SK-N-SH (cell line): ENCODE measurements at regions not wholly inside any gene's neighbourhood (a gene's known extent, or its start where the extent isn't known, plus 50 kb on each side); places are given as distances from the start of the nearest gene placed in this dataset.
A peak's percentile ranks its signal among the peaks of the same experiment; 100 is the strongest.

Source experiments
- CTCF ChIP-seq: fragments of 200-600 bp; sonication (generic); IDR thresholded peaks from 2 replicates; pipeline ENCODE4 v1.6.1; 2017; ENCODE audit warnings: antibody characterized with exemption, mild to moderate bottlenecking, moderate library complexity
- ELF1 ChIP-seq: IDR thresholded peaks from 2 replicates; pipeline ENCODE4 v1.4.0; 2012
- EZH2phosphoT487 ChIP-seq: fragments of 200-600 bp; sonication (generic); IDR thresholded peaks from 2 replicates; pipeline ENCODE4 v1.6.1; 2017; ENCODE audit warnings: low read depth, mixed run types, mild to moderate bottlenecking, antibody characterized with exemption, moderate library complexity, borderline replicate concordance
- FOSL2 ChIP-seq: IDR thresholded peaks from 2 replicates; pipeline ENCODE4 v1.4.0; 2012; ENCODE audit warnings: low read depth, mild to moderate bottlenecking, moderate library complexity, borderline replicate concordance
- FOXJ3 ChIP-seq: sonication (generic); formaldehyde crosslinking; IDR thresholded peaks from 2 replicates; pipeline ENCODE4 v1.5.1; 2020; ENCODE audit warnings: mild to moderate bottlenecking, missing genetic modification reagents
- GABPA ChIP-seq: IDR thresholded peaks from 2 replicates; pipeline ENCODE4 v1.4.0; 2012; ENCODE audit warnings: low read depth, mild to moderate bottlenecking
- GATA2 ChIP-seq: sonication (generic); formaldehyde crosslinking; IDR thresholded peaks from 2 replicates; pipeline ENCODE4 v1.5.0; 2020; ENCODE audit warnings: mild to moderate bottlenecking, missing genetic modification reagents
- JUND ChIP-seq: IDR thresholded peaks from 2 replicates; pipeline ENCODE4 v1.4.0; 2012
- MAX ChIP-seq: IDR thresholded peaks from 2 replicates; pipeline ENCODE4 v1.4.0; 2012; ENCODE audit warnings: low read depth
- MXI1 ChIP-seq: IDR thresholded peaks from 2 replicates; pipeline ENCODE4 v1.6.1; 2012; ENCODE audit warnings: mild to moderate bottlenecking, low read depth, low read length, improper control_type of control experiment
- NFIC ChIP-seq: IDR thresholded peaks from 2 replicates; pipeline ENCODE4 v1.4.0; 2012; ENCODE audit warnings: borderline replicate concordance
- NRF1 ChIP-seq: IDR thresholded peaks from 2 replicates; pipeline ENCODE4 v1.6.1; 2012; ENCODE audit warnings: low read depth, mild to moderate bottlenecking, low read length
- RAD21 ChIP-seq: IDR thresholded peaks from 2 replicates; pipeline ENCODE4 v1.6.1; 2012; ENCODE audit warnings: mild to moderate bottlenecking, low read length
- RCOR1 ChIP-seq: fragments of 150-350 bp; IDR thresholded peaks from 2 replicates; pipeline ENCODE4 v1.6.1; 2017; ENCODE audit warnings: antibody characterized with exemption, low read length
- RFX5 ChIP-seq: IDR thresholded peaks from 2 replicates; pipeline ENCODE4 v1.6.1; 2012; ENCODE audit warnings: mild to moderate bottlenecking, improper control_type of control experiment, low read length
- SIN3A ChIP-seq: IDR thresholded peaks from 2 replicates; pipeline ENCODE4 v1.6.1; 2012; ENCODE audit warnings: low read depth, mild to moderate bottlenecking, low read length, moderate library complexity, borderline replicate concordance
- TAF1 ChIP-seq: IDR thresholded peaks from 2 replicates; pipeline ENCODE4 v1.6.1; 2012; ENCODE audit warnings: low read depth, mild to moderate bottlenecking, low read length, moderate library complexity, borderline replicate concordance
- TCF12 ChIP-seq: IDR thresholded peaks from 2 replicates; pipeline ENCODE4 v1.4.0; 2012
- TEAD4 ChIP-seq: IDR thresholded peaks from 2 replicates; pipeline ENCODE4 v1.4.0; 2012; ENCODE audit warnings: mild to moderate bottlenecking, borderline replicate concordance; ENCODE audit not compliant: insufficient read depth
- USF1 ChIP-seq: IDR thresholded peaks from 2 replicates; pipeline ENCODE4 v1.4.0; 2012; ENCODE audit warnings: low read depth, borderline replicate concordance
- ZBTB33 ChIP-seq: IDR thresholded peaks from 2 replicates; pipeline ENCODE4 v1.4.0; 2012; ENCODE audit warnings: low read depth, borderline replicate concordance
- TF ChIP-seq, protein P1 (sequence below): IDR thresholded peaks from 2 replicates; pipeline ENCODE4 v1.6.1; 2012; ENCODE audit warnings: mild to moderate bottlenecking, low read depth, low read length, moderate library complexity

DNA sequence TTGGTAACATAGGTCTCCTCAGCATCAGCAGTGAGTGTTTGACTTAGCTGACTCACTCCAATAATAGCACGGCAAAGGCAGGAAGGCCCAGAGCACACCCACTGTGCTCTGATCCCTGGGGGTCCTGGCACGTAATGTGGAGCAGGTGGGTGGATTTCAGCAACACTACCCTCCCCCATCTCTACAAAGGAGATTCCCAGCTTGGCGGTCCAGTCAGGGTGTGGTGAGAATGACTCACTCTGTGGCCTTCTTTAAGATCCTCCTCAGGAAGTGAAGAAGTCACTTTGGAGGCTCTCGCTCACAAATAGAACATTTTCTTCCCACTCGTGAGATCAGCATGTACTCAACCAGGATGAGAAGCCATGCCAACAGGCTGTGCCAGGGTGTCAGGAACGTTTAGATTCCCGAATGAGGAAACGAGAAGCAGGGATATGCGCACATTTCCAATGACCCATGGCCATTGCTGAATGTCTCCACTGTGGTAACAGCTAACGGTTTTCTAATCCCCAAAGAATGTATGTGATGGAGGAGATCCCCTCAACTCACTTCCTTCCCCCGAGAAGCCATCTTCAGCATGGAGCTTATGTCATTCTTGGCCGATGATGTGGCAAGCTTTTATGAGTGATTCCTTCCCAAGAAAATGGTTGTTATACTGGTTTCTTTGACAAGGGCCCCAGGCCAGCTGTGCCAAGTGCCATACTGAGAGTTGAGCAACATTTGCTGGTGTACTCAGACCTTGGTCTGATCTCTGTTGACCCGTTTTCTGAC, 365.2 kb downstream of the C16orf95 start (continued):
- peak; percentile 76 for TF ChIP-seq ZBTB33
- peak; percentile 26; the same call in 1 of the 2 replicates for TF ChIP-seq GABPA
- TF ChIP-seq TAF1 = no peak
- TF ChIP-seq FOXJ3 (CRISPR knock-in tag) = no peak
- no peak for TF ChIP-seq EZH2phosphoT487
- TF ChIP-seq, protein P1, sequence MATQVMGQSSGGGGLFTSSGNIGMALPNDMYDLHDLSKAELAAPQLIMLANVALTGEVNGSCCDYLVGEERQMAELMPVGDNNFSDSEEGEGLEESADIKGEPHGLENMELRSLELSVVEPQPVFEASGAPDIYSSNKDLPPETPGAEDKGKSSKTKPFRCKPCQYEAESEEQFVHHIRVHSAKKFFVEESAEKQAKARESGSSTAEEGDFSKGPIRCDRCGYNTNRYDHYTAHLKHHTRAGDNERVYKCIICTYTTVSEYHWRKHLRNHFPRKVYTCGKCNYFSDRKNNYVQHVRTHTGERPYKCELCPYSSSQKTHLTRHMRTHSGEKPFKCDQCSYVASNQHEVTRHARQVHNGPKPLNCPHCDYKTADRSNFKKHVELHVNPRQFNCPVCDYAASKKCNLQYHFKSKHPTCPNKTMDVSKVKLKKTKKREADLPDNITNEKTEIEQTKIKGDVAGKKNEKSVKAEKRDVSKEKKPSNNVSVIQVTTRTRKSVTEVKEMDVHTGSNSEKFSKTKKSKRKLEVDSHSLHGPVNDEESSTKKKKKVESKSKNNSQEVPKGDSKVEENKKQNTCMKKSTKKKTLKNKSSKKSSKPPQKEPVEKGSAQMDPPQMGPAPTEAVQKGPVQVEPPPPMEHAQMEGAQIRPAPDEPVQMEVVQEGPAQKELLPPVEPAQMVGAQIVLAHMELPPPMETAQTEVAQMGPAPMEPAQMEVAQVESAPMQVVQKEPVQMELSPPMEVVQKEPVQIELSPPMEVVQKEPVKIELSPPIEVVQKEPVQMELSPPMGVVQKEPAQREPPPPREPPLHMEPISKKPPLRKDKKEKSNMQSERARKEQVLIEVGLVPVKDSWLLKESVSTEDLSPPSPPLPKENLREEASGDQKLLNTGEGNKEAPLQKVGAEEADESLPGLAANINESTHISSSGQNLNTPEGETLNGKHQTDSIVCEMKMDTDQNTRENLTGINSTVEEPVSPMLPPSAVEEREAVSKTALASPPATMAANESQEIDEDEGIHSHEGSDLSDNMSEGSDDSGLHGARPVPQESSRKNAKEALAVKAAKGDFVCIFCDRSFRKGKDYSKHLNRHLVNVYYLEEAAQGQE = 0 out of 2 replicates have a peak, but pooled peaks have one; percentile 9
- no peak for TF ChIP-seq MXI1
- peak; percentile 82 for TF ChIP-seq JUND
- TF ChIP-seq NRF1 = no peak
- no peak; the same call in 1 of the 2 replicates for TF ChIP-seq ELF1
- peak; percentile 94 for TF ChIP-seq NFIC
- peak; percentile 88 for TF ChIP-seq FOSL2
- TF ChIP-seq RFX5 = no peak
- TF ChIP-seq USF1 = no peak
- no peak for TF ChIP-seq GATA2 (CRISPR knock-in tag)
- no peak for TF ChIP-seq RCOR1
- no peak for TF ChIP-seq CTCF
- TF ChIP-seq RAD21 = no peak
- peak; percentile 90 for TF ChIP-seq TEAD4
- peak; percentile 77 for TF ChIP-seq MAX
- TF ChIP-seq SIN3A = no peak
- TF ChIP-seq TCF12 = peak; percentile 96
